Skeletal muscle tissue (tissue), 3 donors: ENCODE measurements at regions not wholly inside any gene's neighbourhood (a gene's known extent, or its start where the extent isn't known, plus 50 kb on each side); places are given as distances from the start of the nearest gene placed in this dataset.
"Not testable (repeated sequence)": the region's sequence is repeated elsewhere in the genome, so short reads cannot be mapped to it uniquely, and the experiment has no call there.

Experiments used
- H3K27ac ChIP-seq: one replicate; pipeline ENCODE4 v1.7.0; 2013; ENCODE audit warnings: mild to moderate bottlenecking, low read depth, low read length, inconsistent platforms
- H3K27me3 ChIP-seq, 3 donors: one replicate each; pipeline ENCODE4 v1.7.0; 2013; ENCODE audit warnings: low read length in 3 of 3; ENCODE audit not compliant: control insufficient read depth in 3 of 3, insufficient read depth in 3 of 3
- H3K36me3 ChIP-seq, 3 donors: one replicate each; pipeline ENCODE4 v1.7.0; 2013; ENCODE audit warnings: low read length in 3 of 3; ENCODE audit not compliant: control insufficient read depth in 3 of 3, insufficient read depth in 3 of 3
- H3K4me1 ChIP-seq, 3 donors: one replicate each; pipeline ENCODE4 v1.7.0; 2013; ENCODE audit warnings: low read length in 3 of 3, mild to moderate bottlenecking in 3 of 3; ENCODE audit not compliant: control insufficient read depth in 3 of 3, insufficient read depth in 3 of 3
- H3K4me3 ChIP-seq, 3 donors: one replicate each; pipeline ENCODE4 v1.7.0; 2013; ENCODE audit warnings: low read length in 3 of 3
- H3K9ac ChIP-seq, 3 donors: one replicate each; pipeline ENCODE4 v1.7.0; 2013; ENCODE audit warnings: low read length in 3 of 3, mild to moderate bottlenecking in 3 of 3, moderate library complexity in 2 of 3, low read depth in 1 of 3
- H3K9me3 ChIP-seq, 3 donors: one replicate each; pipeline ENCODE4 v1.7.0; 2013; ENCODE audit warnings: low read length in 3 of 3; ENCODE audit not compliant: control insufficient read depth in 3 of 3
- donor health status: Osteomylitis.

DNA sequence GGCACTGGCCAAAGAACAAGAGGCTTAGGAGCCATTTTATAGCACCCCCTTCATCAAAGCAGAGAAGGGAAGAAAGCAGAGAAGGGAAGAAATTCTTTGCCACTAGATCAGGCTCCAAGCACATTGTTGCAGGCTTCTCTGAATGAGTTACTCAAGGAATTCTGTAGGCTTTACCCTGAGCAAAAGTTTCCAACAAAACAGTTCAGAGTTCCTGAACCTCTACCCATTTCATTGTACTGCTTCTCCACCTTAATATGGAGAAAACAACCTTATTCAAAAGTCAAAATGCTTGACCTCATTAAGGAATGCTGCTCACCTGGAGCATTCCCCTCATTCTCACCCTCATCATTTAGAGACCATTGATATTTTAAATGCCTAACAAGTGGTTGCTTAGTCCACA, 115.5 kb upstream of the LOC128125822 start:
- no peak overlapping the region for H3K4me3 ChIP-seq
- no peak overlapping the region for H3K9ac ChIP-seq
- H3K27ac ChIP-seq = no peak overlapping the region
- no peaks in the 10 kb centered on the region for H3K4me1 ChIP-seq
- no peaks in the 10 kb centered on the region for H3K9me3 ChIP-seq
- no peaks in the 10 kb centered on the region for H3K36me3 ChIP-seq
- H3K27me3 ChIP-seq = no peaks in the 10 kb centered on the region

DNA sequence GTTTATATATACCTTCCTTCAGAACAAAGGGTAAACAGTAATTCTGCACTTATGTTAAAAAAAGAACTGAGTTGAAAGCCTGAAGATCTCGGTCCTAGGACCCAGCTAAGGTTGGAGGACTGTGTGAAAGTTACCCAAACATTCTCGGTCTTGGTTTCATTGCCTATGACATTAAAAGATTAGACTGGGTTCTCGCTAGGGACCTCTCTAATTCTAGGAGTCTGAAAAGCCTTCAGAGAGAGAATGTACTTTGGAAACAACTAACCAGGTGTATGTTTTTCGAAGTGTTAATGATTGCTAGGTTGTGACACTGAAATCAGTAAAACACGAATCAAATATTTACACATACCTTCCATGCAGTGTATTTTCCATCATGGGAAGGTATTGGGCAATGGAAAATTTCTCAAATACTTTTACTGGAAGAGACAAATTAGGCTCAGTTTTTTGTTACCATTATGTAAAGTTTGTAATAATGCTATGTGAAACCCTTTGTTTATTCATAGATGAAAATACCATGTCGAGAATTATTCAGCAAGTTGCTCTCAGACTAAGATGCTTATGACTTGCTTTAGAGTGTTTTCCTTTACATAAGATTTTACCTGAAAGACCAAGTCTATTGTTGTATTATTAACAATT, 113.7 kb upstream of the LOC128125822 start:
- H3K9ac ChIP-seq = no peak overlapping the region
- H3K4me1 ChIP-seq = no peaks in the 10 kb centered on the region
- H3K9me3 ChIP-seq = no peaks in the 10 kb centered on the region
- no peak overlapping the region for H3K4me3 ChIP-seq
- H3K27me3 ChIP-seq = no peaks in the 10 kb centered on the region
- no peak overlapping the region for H3K27ac ChIP-seq
- no peaks in the 10 kb centered on the region for H3K36me3 ChIP-seq

DNA sequence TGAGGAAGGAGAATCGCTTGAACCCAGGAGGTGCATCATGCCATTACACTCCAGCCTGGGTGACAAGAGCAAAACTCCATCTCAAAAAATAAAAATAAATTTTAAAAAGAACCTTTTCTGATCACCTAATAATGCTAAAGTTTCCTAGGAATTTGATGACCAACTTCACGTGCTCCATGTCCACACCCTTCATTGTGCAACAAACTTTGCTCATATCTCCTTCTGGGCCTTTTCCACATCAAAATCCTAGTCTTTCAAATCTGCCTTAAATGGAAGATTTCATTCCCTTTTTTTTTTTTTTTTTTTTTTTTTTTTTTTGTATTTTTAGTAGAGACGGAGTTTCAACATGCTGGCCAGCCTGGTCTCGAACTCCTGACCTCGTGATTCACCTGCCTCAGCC, 112.5 kb upstream of the LOC128125822 start:
- no peaks in the 10 kb centered on the region for H3K36me3 ChIP-seq
- no peak overlapping the region for H3K4me3 ChIP-seq
- H3K27ac ChIP-seq = no peak overlapping the region
- H3K9me3 ChIP-seq = no peaks in the 10 kb centered on the region
- H3K27me3 ChIP-seq = no peaks in the 10 kb centered on the region
- H3K4me1 ChIP-seq = no peaks in the 10 kb centered on the region
- no peak overlapping the region for H3K9ac ChIP-seq

DNA sequence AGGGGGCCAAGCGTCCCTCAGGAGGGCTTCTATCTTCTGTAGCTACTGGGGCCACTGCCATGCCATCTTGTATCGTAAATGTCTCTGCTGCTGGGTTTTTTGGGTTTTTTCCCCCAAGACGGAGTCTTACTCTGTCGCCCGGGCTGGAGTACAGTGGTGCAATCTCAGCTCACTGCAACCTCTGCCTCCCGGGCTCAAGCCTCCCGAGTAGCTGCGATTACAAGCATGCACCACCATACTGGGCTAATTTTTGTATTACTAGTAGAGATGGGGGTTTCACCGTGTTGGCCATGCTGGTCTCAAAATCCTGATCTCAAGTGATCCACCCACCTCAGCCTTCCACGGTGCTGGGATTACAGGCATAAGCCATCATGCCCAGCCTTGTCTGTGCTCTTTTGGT, 111.3 kb upstream of the LOC128125822 start:
- Histone ChIP-seq H3K4me1 (no peaks in the 10 kb centered on the region), H3K36me3 (no peaks in the 10 kb centered on the region), H3K27ac (no peak overlapping the region), H3K4me3 (no peak overlapping the region), H3K9me3 (no peaks in the 10 kb centered on the region), H3K9ac (no peak overlapping the region), H3K27me3 (no peaks in the 10 kb centered on the region)

DNA sequence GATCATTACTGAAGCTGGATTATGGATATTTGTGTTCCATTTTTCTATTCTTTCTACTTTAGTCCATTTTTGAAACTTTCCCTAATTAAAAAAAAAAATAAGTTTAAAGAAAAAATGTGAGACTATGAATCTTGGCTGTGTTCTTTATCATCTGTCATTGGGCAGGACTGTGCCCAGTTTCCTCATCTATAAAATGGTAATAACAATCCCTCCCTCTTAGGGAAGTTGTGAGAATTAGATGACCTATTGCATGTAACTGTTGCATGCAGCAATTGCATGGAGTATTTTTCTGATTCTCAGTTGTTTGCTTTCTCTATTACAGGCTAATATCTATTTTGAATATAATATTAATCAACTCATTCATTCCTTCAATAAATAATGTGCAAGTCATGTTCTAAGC, 108.2 kb upstream of the LOC128125822 start:
- Histone ChIP-seq H3K27ac (no peak overlapping the region), H3K27me3 (no peaks in the 10 kb centered on the region), H3K9ac (no peak overlapping the region), H3K4me3 (no peak overlapping the region), H3K4me1 (no peaks in the 10 kb centered on the region), H3K36me3 (no peaks in the 10 kb centered on the region), H3K9me3 (no peaks in the 10 kb centered on the region)

GRCh38 chr6:63465750-63466149, 106.5 kb upstream of the LOC128125822 start:
- Histone ChIP-seq H3K27ac (no peak overlapping the region), H3K9me3 (no peaks in the 10 kb centered on the region), H3K4me3 (no peak overlapping the region), H3K36me3 (no peaks in the 10 kb centered on the region), H3K27me3 (no peaks in the 10 kb centered on the region), H3K4me1 (no peaks in the 10 kb centered on the region), H3K9ac (no peak overlapping the region)

DNA sequence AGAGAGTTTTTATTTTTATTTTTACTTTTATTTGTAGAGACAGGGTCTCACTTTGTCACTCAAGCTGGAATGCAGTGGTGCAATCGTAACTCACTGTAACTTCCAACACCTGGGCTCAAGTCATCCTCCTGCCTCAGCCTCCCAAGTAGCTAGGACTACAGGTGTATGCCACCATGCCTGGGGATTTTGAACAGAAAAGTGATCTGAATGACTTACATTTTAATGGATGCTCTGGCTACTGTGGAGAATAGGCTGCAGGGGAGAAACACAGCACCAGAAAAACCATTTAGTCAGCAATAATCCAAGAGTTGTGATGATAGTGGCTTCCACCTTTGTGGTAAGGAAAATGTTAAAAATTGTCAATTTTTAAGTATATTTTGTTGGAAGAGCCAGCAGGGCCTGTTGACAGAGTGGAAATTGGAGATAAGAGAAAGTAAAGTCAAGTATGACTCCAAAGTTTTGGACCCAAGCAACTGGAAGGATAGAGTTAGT, 106.0 kb upstream of the LOC128125822 start:
- Histone ChIP-seq H3K36me3 (no peaks in the 10 kb centered on the region), H3K4me3 (no peak overlapping the region), H3K9me3 (no peaks in the 10 kb centered on the region), H3K9ac (no peak overlapping the region), H3K27ac (no peak overlapping the region), H3K4me1 (no peaks in the 10 kb centered on the region), H3K27me3 (no peaks in the 10 kb centered on the region)

DNA sequence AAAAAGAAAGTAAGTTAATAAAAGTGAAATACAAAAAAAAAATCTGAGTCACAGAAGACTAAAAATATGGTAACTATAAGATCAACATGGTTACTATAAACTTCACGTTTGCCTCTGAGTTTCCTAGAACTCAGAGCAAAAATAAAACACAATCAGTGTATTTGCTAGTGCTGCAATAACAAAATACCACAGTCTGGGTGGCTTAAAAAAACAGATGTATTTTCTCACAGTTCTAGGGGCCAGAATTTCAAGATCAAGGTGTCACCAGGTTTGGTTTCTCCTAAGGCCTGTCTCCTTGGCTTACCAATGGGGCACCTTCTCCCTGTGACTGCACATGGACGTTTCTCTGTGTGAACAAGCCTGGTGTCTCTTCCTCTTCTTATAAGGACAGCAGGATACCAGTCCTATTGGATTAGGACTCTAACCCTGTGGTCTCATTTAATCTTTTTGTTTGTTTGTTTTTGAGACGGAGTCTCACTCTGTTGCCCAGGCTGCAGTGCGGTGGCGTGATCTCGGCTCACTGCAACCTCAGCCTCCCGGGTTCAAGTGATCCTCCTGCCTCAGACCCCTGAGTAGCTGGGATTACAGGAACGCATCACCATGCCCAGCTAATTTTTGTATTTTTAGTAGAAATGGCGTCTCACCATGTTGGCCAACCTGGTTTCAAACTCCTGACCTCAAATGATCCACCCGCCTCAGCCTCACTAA, 104.9 kb upstream of the LOC128125822 start:
- Histone ChIP-seq H3K9me3 (peaks cover 0 to 3% (median 0%) of the 10 kb centered on the region in 3 donors), H3K4me1 (no peaks in the 10 kb centered on the region), H3K4me3 (no peak overlapping the region), H3K9ac (no peak overlapping the region), H3K27ac (no peak overlapping the region), H3K27me3 (no peaks in the 10 kb centered on the region), H3K36me3 (no peaks in the 10 kb centered on the region)

- not testable (repeated sequence) for H3K9ac ChIP-seq, H3K36me3 ChIP-seq, H3K4me3 ChIP-seq, H3K4me1 ChIP-seq, H3K9me3 ChIP-seq, H3K27me3 ChIP-seq, H3K27ac ChIP-seq
Measured at GRCh38 chr6:63471145-63471544, 101.1 kb upstream of the LOC128125822 start.

DNA sequence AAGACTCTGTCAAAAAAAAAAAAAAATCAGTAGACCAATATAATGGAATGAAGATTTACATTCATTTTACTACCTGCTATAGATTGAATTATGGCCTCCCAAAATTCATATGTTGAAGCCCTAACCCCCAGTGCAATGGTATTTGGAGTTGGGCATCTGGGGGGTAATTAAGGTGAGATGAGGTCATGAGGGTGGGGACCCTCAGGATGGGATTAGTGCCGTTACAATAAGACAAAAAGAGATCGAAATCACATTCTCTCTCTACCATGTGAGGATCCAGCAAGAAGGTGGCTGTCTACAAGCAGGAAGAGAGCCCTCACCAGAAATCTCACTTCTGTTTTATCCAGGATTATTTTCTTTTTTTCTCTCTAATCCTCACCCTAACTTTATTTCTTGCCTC, 100.6 kb upstream of the LOC128125822 start:
- no peak overlapping the region for H3K27ac ChIP-seq
- no peak overlapping the region for H3K4me3 ChIP-seq
- no peaks in the 10 kb centered on the region for H3K36me3 ChIP-seq
- no peak overlapping the region for H3K9ac ChIP-seq
- peaks cover 0 to 3% (median 0%) of the 10 kb centered on the region in 3 donors for H3K9me3 ChIP-seq
- H3K27me3 ChIP-seq = no peaks in the 10 kb centered on the region
- H3K4me1 ChIP-seq = peaks cover 0 to 11% (median 0%) of the 10 kb centered on the region in 3 donors
